ENCODE measurements at regions not wholly inside any gene's neighbourhood (a gene's known extent, or its start where the extent isn't known, plus 50 kb on each side); places are given as distances from the start of the nearest gene placed in this dataset.

- no peak for DNase-seq (ENCODE audit: low read depth)
These were observed 202.1 kb upstream of the GHITM start for GRCh38 chr10:83937161-83937560.

GRCh38 chr10:83937826-83938225, 201.5 kb upstream of the GHITM start:
- DNase-seq (ENCODE audit: low read depth): no peak

GRCh38 chr10:83941189-83941588, 198.1 kb upstream of the GHITM start:
- DNase-seq (ENCODE audit: low read depth): no peak

GRCh38 chr10:83942410-83942809, 196.9 kb upstream of the GHITM start:
- no peak for DNase-seq (ENCODE audit: low read depth)

- DNase-seq (ENCODE audit: low read depth): no peak
These were observed 196.3 kb upstream of the GHITM start for GRCh38 chr10:83943049-83943448.

- DNase-seq (ENCODE audit: low read depth): no peak
These were observed 195.4 kb upstream of the GHITM start for GRCh38 chr10:83943920-83944319.

- DNase-seq (ENCODE audit: low read depth): no peak
These were observed 193.2 kb upstream of the GHITM start for GRCh38 chr10:83945982-83946718.

GRCh38 chr10:83952314-83952713, 187.0 kb upstream of the GHITM start:
- DNase-seq (ENCODE audit: low read depth): no peak

GRCh38 chr10:83953589-83953988, 185.7 kb upstream of the GHITM start:
- DNase-seq (ENCODE audit: low read depth): no peak

- DNase-seq (ENCODE audit: low read depth): no peak
These were observed 185.0 kb upstream of the GHITM start for GRCh38 chr10:83954193-83954799.

GRCh38 chr10:83955406-83955805, 183.9 kb upstream of the GHITM start:
- no peak for DNase-seq (ENCODE audit: low read depth)

- DNase-seq (ENCODE audit: low read depth): no peak
These were observed 182.0 kb upstream of the GHITM start for GRCh38 chr10:83957168-83957947.

- no peak for DNase-seq (ENCODE audit: low read depth)
These were observed 180.0 kb upstream of the GHITM start for GRCh38 chr10:83959328-83959727.

GRCh38 chr10:83960125-83960524, 179.2 kb upstream of the GHITM start:
- DNase-seq (ENCODE audit: low read depth): no peak

- no peak for DNase-seq (ENCODE audit: low read depth)
These were observed 177.7 kb upstream of the GHITM start for GRCh38 chr10:83961620-83962019.

GRCh38 chr10:83963446-83963845, 175.9 kb upstream of the GHITM start:
- no peak for DNase-seq (ENCODE audit: low read depth)

GRCh38 chr10:83965473-83965872, 173.8 kb upstream of the GHITM start:
- no peak for DNase-seq (ENCODE audit: low read depth)

- no peak for DNase-seq (ENCODE audit: low read depth)
These were observed 171.3 kb upstream of the GHITM start for GRCh38 chr10:83968052-83968451.

- no peak for DNase-seq (ENCODE audit: low read depth)
These were observed 160.5 kb upstream of the GHITM start for GRCh38 chr10:83978681-83979383.

- DNase-seq (ENCODE audit: low read depth): no peak
These were observed 156.5 kb upstream of the GHITM start for GRCh38 chr10:83982812-83983211.

- no peak for DNase-seq (ENCODE audit: low read depth)
These were observed 155.6 kb upstream of the GHITM start for GRCh38 chr10:83983578-83984255.

GRCh38 chr10:83984256-83984640, 155.1 kb upstream of the GHITM start:
- no peak for DNase-seq (ENCODE audit: low read depth)
